Activated CD4-positive, alpha-beta memory T cell treated with anti-CD3 and anti-CD28 coated beads, Interleukin-2, amount 10 ng/mL, durations not matched to agents 7 days and 5 days (primary cell): ENCODE measurements at regions not wholly inside any gene's neighbourhood (a gene's known extent, or its start where the extent isn't known, plus 50 kb on each side); places are given as distances from the start of the nearest gene placed in this dataset.

Experiments
- CTCF ChIA-PET: fragments of 350-600 bp; sonication (Branson Sonifier 250); formaldehyde crosslinking; loops from one replicate; lab custom pipeline; 2021; ENCODE audit warnings: antibody characterized with exemption, inconsistent platforms; lab: Charles Lee
- POLR2A ChIA-PET: fragments of 350-600 bp; sonication (Branson Sonifier 250); formaldehyde crosslinking; loops from one replicate; lab custom pipeline; 2021; ENCODE audit warnings: antibody characterized with exemption; lab: Charles Lee
- DNase-seq: peaks from one replicate; pipeline ENCODE4 v3.0.0-alpha.2; 2020
- H3K27ac Mint-ChIP-seq: one replicate; pipeline ENCODE4 v1.8.0; 2021; ENCODE audit warnings: mild to moderate bottlenecking, mixed read lengths
- H3K27me3 Mint-ChIP-seq: one replicate; pipeline ENCODE4 v1.8.0; 2021; ENCODE audit warnings: mixed read lengths
- H3K36me3 Mint-ChIP-seq: one replicate; pipeline ENCODE4 v1.8.0; 2021; ENCODE audit warnings: low read depth, mixed read lengths
- H3K4me1 Mint-ChIP-seq: one replicate; pipeline ENCODE4 v1.8.0; 2021; ENCODE audit warnings: mixed read lengths
- H3K4me3 Mint-ChIP-seq: one replicate; pipeline ENCODE4 v1.8.0; 2021; ENCODE audit warnings: mild to moderate bottlenecking, mixed read lengths
- H3K9me3 Mint-ChIP-seq: one replicate; pipeline ENCODE4 v1.8.0; 2021; ENCODE audit warnings: mixed read lengths

- Mint-ChIP-seq H3K27me3 (peaks cover 4% of the 10 kb centered on the region), H3K4me1 (no peaks in the 10 kb centered on the region), H3K4me3 (no peak overlapping the region), H3K27ac (no peak overlapping the region), H3K9me3 (no peaks in the 10 kb centered on the region), H3K36me3 (no peaks in the 10 kb centered on the region)
- CTCF ChIA-PET = interaction anchor here (0.6 kb wide), 1 partner anchor 12 kb away, joined by 3 read pairs; no protein-coding TSS in a partner anchor
- POLR2A ChIA-PET = no interaction called here
- DNase-seq = no peak
These were observed 180.8 kb upstream of the MGAT5 start for GRCh38 chr2:134073023-134073422.

- no peak for DNase-seq
- ChIA-PET POLR2A (no interaction called here), CTCF (no interaction called here)
- H3K27me3 Mint-ChIP-seq = peaks cover 4% of the 10 kb centered on the region
- H3K36me3 Mint-ChIP-seq = no peaks in the 10 kb centered on the region
- no peaks in the 10 kb centered on the region for H3K4me1 Mint-ChIP-seq
- no peak overlapping the region for H3K4me3 Mint-ChIP-seq
- H3K27ac Mint-ChIP-seq = no peak overlapping the region
- H3K9me3 Mint-ChIP-seq = no peaks in the 10 kb centered on the region
These were observed 179.3 kb upstream of the MGAT5 start for GRCh38 chr2:134074619-134075018.

- H3K36me3 Mint-ChIP-seq = no peaks in the 10 kb centered on the region
These were observed 178.7 kb upstream of the MGAT5 start for GRCh38 chr2:134075204-134075603.

GRCh38 chr2:134078354-134078753 is 175.5 kb upstream of the MGAT5 start:
- H3K4me3 Mint-ChIP-seq = no peak overlapping the region
- POLR2A ChIA-PET = interaction anchor here (0.6 kb wide), 1 partner anchor 14 kb away, joined by 3 read pairs; no protein-coding TSS in a partner anchor
- CTCF ChIA-PET = no interaction called here

More at GRCh38 chr2:134075204-134075603, 178.7 kb upstream of the MGAT5 start:
- Mint-ChIP-seq H3K27me3 (peaks cover 4% of the 10 kb centered on the region), H3K9me3 (no peaks in the 10 kb centered on the region), H3K4me3 (no peak overlapping the region), H3K27ac (no peak overlapping the region), H3K4me1 (no peaks in the 10 kb centered on the region)
- CTCF ChIA-PET = no interaction called here
- POLR2A ChIA-PET = no interaction called here
- no peak for DNase-seq

GRCh38 chr2:134079373-134079772 is 174.5 kb upstream of the MGAT5 start:
- ChIA-PET POLR2A (no interaction called here), CTCF (no interaction called here)
- no peak overlapping the region for H3K27ac Mint-ChIP-seq

More at GRCh38 chr2:134078354-134078753, 175.5 kb upstream of the MGAT5 start:
- H3K36me3 Mint-ChIP-seq = no peaks in the 10 kb centered on the region
- H3K4me1 Mint-ChIP-seq = no peaks in the 10 kb centered on the region
- no peaks in the 10 kb centered on the region for H3K9me3 Mint-ChIP-seq
- no peak overlapping the region for H3K27ac Mint-ChIP-seq
- peaks cover 9% of the 10 kb centered on the region for H3K27me3 Mint-ChIP-seq
- DNase-seq = no peak

GRCh38 chr2:134080386-134081089 is 173.3 kb upstream of the MGAT5 start:
- no peaks in the 10 kb centered on the region for H3K4me1 Mint-ChIP-seq
- CTCF ChIA-PET = no interaction called here
- H3K4me3 Mint-ChIP-seq = no peak overlapping the region
- H3K36me3 Mint-ChIP-seq = no peaks in the 10 kb centered on the region
- POLR2A ChIA-PET = no interaction called here
- no peaks in the 10 kb centered on the region for H3K9me3 Mint-ChIP-seq
- DNase-seq = no peak
- no peak overlapping the region for H3K27ac Mint-ChIP-seq
- peaks cover 9% of the 10 kb centered on the region for H3K27me3 Mint-ChIP-seq

More at GRCh38 chr2:134079373-134079772, 174.5 kb upstream of the MGAT5 start:
- peaks cover 9% of the 10 kb centered on the region for H3K27me3 Mint-ChIP-seq
- H3K4me3 Mint-ChIP-seq = no peak overlapping the region
- H3K4me1 Mint-ChIP-seq = no peaks in the 10 kb centered on the region
- DNase-seq = no peak
- no peaks in the 10 kb centered on the region for H3K9me3 Mint-ChIP-seq
- H3K36me3 Mint-ChIP-seq = no peaks in the 10 kb centered on the region

GRCh38 chr2:134081238-134081938 is 172.5 kb upstream of the MGAT5 start:
- Mint-ChIP-seq H3K27me3 (peaks cover 9% of the 10 kb centered on the region), H3K4me3 (no peak overlapping the region), H3K4me1 (no peaks in the 10 kb centered on the region), H3K36me3 (no peaks in the 10 kb centered on the region), H3K9me3 (no peaks in the 10 kb centered on the region), H3K27ac (no peak overlapping the region)
- no peak for DNase-seq
- ChIA-PET CTCF (no interaction called here), POLR2A (no interaction called here)

GRCh38 chr2:134083548-134083947 is 170.3 kb upstream of the MGAT5 start:
- Mint-ChIP-seq H3K4me3 (no peak overlapping the region), H3K9me3 (no peaks in the 10 kb centered on the region), H3K36me3 (no peaks in the 10 kb centered on the region), H3K4me1 (no peaks in the 10 kb centered on the region), H3K27me3 (peaks cover 5% of the 10 kb centered on the region), H3K27ac (no peak overlapping the region)
- no peak for DNase-seq
- CTCF ChIA-PET = no interaction called here
- POLR2A ChIA-PET = no interaction called here

GRCh38 chr2:134086594-134087219 is 167.2 kb upstream of the MGAT5 start:
- H3K4me1 Mint-ChIP-seq = no peaks in the 10 kb centered on the region
- H3K27ac Mint-ChIP-seq = no peak overlapping the region
- ChIA-PET POLR2A (no interaction called here), CTCF (no interaction called here)
- H3K36me3 Mint-ChIP-seq = no peaks in the 10 kb centered on the region
- peaks cover 4% of the 10 kb centered on the region for H3K27me3 Mint-ChIP-seq
- H3K9me3 Mint-ChIP-seq = no peaks in the 10 kb centered on the region
- DNase-seq = no peak
- H3K4me3 Mint-ChIP-seq = no peak overlapping the region

GRCh38 chr2:134087371-134087921 is 166.4 kb upstream of the MGAT5 start:
- H3K4me3 Mint-ChIP-seq = no peak overlapping the region
- H3K4me1 Mint-ChIP-seq = no peaks in the 10 kb centered on the region
- no peak overlapping the region for H3K27ac Mint-ChIP-seq
- ChIA-PET CTCF (no interaction called here), POLR2A (no interaction called here)
- no peaks in the 10 kb centered on the region for H3K9me3 Mint-ChIP-seq
- no peak for DNase-seq
- peaks cover 4% of the 10 kb centered on the region for H3K27me3 Mint-ChIP-seq
- no peaks in the 10 kb centered on the region for H3K36me3 Mint-ChIP-seq

- Mint-ChIP-seq H3K4me3 (no peak overlapping the region), H3K27ac (no peak overlapping the region), H3K9me3 (peaks cover 5% of the 10 kb centered on the region), H3K36me3 (no peaks in the 10 kb centered on the region), H3K27me3 (peaks cover 4% of the 10 kb centered on the region), H3K4me1 (no peaks in the 10 kb centered on the region)
- DNase-seq = no peak
- CTCF ChIA-PET = no interaction called here
- POLR2A ChIA-PET = no interaction called here
These were observed 164.4 kb upstream of the MGAT5 start for GRCh38 chr2:134089454-134089853.

- no peak for DNase-seq
These were observed 156.1 kb upstream of the MGAT5 start for GRCh38 chr2:134097740-134098139.

GRCh38 chr2:134098321-134098720 is 155.6 kb upstream of the MGAT5 start:
- no peak for DNase-seq
- Mint-ChIP-seq H3K4me3 (no peak overlapping the region), H3K36me3 (no peaks in the 10 kb centered on the region), H3K27me3 (peaks cover 26% of the 10 kb centered on the region), H3K9me3 (peaks cover 9% of the 10 kb centered on the region), H3K4me1 (no peaks in the 10 kb centered on the region), H3K27ac (no peak overlapping the region)
- CTCF ChIA-PET = no interaction called here
- POLR2A ChIA-PET = no interaction called here

More at GRCh38 chr2:134097740-134098139, 156.1 kb upstream of the MGAT5 start:
- ChIA-PET POLR2A (no interaction called here), CTCF (no interaction called here)
- no peaks in the 10 kb centered on the region for H3K36me3 Mint-ChIP-seq
- H3K4me1 Mint-ChIP-seq = no peaks in the 10 kb centered on the region
- H3K27ac Mint-ChIP-seq = no peak overlapping the region
- peaks cover 23% of the 10 kb centered on the region for H3K27me3 Mint-ChIP-seq
- no peak overlapping the region for H3K4me3 Mint-ChIP-seq
- peaks cover 9% of the 10 kb centered on the region for H3K9me3 Mint-ChIP-seq
